ENCODE measurements at regions not wholly inside any gene's neighbourhood (a gene's known extent, or its start where the extent isn't known, plus 50 kb on each side); places are given as distances from the start of the nearest gene placed in this dataset.

DNA sequence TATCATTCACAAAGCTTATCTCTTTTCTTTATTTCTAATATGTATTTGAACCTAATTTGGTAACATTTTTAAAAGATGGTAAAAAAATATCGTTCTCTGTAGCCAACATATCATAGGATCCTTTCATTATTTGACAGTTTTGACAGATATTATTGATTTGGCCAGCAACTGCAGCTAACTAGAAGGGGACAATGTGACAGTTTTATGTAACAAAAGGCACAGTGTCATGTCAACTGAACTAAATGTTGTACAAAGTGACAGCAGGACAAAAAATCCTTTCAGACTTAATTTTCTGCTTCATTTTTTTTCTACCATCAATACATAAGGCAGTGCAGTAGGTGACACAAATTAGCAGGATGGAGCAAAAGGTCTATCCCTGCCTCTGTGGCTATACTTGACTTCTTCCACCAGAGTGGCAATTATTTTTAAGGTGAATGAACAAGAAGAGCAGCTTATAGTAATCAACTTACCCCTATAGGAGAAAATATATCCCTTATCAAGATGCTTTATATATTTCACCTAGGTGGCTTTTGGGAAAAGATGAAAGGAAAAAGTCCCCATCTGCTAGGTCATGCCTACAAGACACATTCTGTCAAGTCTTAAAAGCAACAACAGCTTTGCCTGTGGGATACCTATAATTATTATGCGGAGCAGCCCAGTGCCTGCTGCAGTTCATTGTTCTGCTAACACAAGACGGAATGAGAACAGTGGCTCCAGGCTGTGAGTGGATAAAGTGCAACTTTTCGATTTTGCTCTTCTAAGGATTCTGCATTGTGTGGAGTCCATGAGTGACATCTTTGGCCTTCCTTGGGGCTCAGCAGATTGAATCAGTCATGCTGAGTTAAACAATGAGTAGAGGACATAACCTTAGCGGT lies 694.9 kb downstream of the ISL1 start:
- TF ChIP-seq, protein P1, sequence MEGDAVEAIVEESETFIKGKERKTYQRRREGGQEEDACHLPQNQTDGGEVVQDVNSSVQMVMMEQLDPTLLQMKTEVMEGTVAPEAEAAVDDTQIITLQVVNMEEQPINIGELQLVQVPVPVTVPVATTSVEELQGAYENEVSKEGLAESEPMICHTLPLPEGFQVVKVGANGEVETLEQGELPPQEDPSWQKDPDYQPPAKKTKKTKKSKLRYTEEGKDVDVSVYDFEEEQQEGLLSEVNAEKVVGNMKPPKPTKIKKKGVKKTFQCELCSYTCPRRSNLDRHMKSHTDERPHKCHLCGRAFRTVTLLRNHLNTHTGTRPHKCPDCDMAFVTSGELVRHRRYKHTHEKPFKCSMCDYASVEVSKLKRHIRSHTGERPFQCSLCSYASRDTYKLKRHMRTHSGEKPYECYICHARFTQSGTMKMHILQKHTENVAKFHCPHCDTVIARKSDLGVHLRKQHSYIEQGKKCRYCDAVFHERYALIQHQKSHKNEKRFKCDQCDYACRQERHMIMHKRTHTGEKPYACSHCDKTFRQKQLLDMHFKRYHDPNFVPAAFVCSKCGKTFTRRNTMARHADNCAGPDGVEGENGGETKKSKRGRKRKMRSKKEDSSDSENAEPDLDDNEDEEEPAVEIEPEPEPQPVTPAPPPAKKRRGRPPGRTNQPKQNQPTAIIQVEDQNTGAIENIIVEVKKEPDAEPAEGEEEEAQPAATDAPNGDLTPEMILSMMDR (IDR thresholded peaks at IDR 0.05; ENCODE audit: insufficient read depth, low read depth, low read length), result no peak
- TF ChIP-seq EZH2 (IDR thresholded peaks at IDR 0.05; ENCODE audit: insufficient read depth, low read length), result no peak

Measured in astrocyte (in vitro differentiated cells and primary cell).